Colonic mucosa (tissue), 4 donors: ENCODE measurements at regions not wholly inside any gene's neighbourhood (a gene's known extent, or its start where the extent isn't known, plus 50 kb on each side); places are given as distances from the start of the nearest gene placed in this dataset.

Experiments used
- DNase-seq: peaks from one replicate; pipeline ENCODE4 v3.0.0-alpha.2; 2020
- H3K27ac ChIP-seq: fragments of 200-600 bp; one replicate; pipeline ENCODE4 v1.8.0; 2021
- H3K27me3 ChIP-seq: fragments of 200-600 bp; one replicate; pipeline ENCODE4 v1.8.0; 2021
- H3K36me3 ChIP-seq: fragments of 200-600 bp; one replicate; pipeline ENCODE4 v1.8.0; 2021
- H3K4me1 ChIP-seq: fragments of 200-600 bp; one replicate; pipeline ENCODE4 v1.8.0; 2021; ENCODE audit warnings: mild to moderate bottlenecking
- H3K4me3 ChIP-seq: fragments of 200-600 bp; one replicate; pipeline ENCODE4 v1.8.0; 2021
- H3K9ac ChIP-seq, 2 donors: one replicate each; pipeline ENCODE4 v1.7.0; 2013; ENCODE audit warnings: control low read depth in 2 of 2, low read depth in 2 of 2, low read length in 2 of 2
- H3K9me3 ChIP-seq: fragments of 200-600 bp; one replicate; pipeline ENCODE4 v1.8.0; 2021
- CTCF ChIP-seq: fragments of 200-600 bp; IDR thresholded peaks from one replicate; pipeline ENCODE4 v1.8.0; 2022; ENCODE audit warnings: antibody characterized with exemption, mild to moderate bottlenecking
- intact Hi-C: fragments of 100-400 bp; cut with DNase I; formaldehyde crosslinking; loops from one replicate; pipeline ENCODE4 v1.14.1; 2022
- donor health status: healthy.
- donor health status: DM: no; HTN: no; CAD: no.
- donor health status: DM: no; HTN: no; CAD: no.

- no peak overlapping the region for H3K27ac ChIP-seq
- H3K9me3 ChIP-seq = no peaks in the 10 kb centered on the region
- H3K4me1 ChIP-seq = no peaks in the 10 kb centered on the region
- no peaks in the 10 kb centered on the region for H3K27me3 ChIP-seq
- DNase-seq = no peak
- no peak overlapping the region for H3K9ac ChIP-seq
- H3K4me3 ChIP-seq = no peak overlapping the region
- no peak for TF ChIP-seq CTCF
- H3K36me3 ChIP-seq = no peaks in the 10 kb centered on the region
- intact Hi-C loops = no loop called here
Measured at GRCh38 chr21:27366646-27367235, 399.9 kb upstream of the ADAMTS5 start.

- Histone ChIP-seq H3K27ac (no peak overlapping the region), H3K27me3 (no peaks in the 10 kb centered on the region), H3K4me3 (no peak overlapping the region), H3K9me3 (no peaks in the 10 kb centered on the region), H3K36me3 (no peaks in the 10 kb centered on the region), H3K9ac (no peak overlapping the region), H3K4me1 (no peaks in the 10 kb centered on the region)
- no peak for DNase-seq
- intact Hi-C loops = no loop called here
- no peak for TF ChIP-seq CTCF
Measured at GRCh38 chr21:27366036-27366435, 399.1 kb upstream of the ADAMTS5 start.

GRCh38 chr21:27365394-27365793 lies 398.5 kb upstream of the ADAMTS5 start:
- no peak for DNase-seq
- Histone ChIP-seq H3K36me3 (no peaks in the 10 kb centered on the region), H3K9me3 (no peaks in the 10 kb centered on the region), H3K27ac (no peak overlapping the region), H3K4me3 (no peak overlapping the region), H3K9ac (no peak overlapping the region), H3K4me1 (no peaks in the 10 kb centered on the region), H3K27me3 (no peaks in the 10 kb centered on the region)
- TF ChIP-seq CTCF = no peak
- intact Hi-C loops = no loop called here

GRCh38 chr21:27363719-27364477 lies 397.0 kb upstream of the ADAMTS5 start:
- no peak overlapping the region for H3K9ac ChIP-seq
- H3K4me3 ChIP-seq = no peak overlapping the region
- intact Hi-C loops = no loop called here
- no peaks in the 10 kb centered on the region for H3K9me3 ChIP-seq
- no peaks in the 10 kb centered on the region for H3K4me1 ChIP-seq
- TF ChIP-seq CTCF = no peak
- H3K27me3 ChIP-seq = no peaks in the 10 kb centered on the region
- no peak for DNase-seq
- H3K36me3 ChIP-seq = no peaks in the 10 kb centered on the region
- H3K27ac ChIP-seq = no peak overlapping the region

- H3K27ac ChIP-seq = no peak overlapping the region
- H3K4me1 ChIP-seq = no peaks in the 10 kb centered on the region
- DNase-seq = no peak
- no peaks in the 10 kb centered on the region for H3K36me3 ChIP-seq
- H3K9ac ChIP-seq = no peak overlapping the region
- H3K4me3 ChIP-seq = no peak overlapping the region
- H3K27me3 ChIP-seq = no peaks in the 10 kb centered on the region
- H3K9me3 ChIP-seq = no peaks in the 10 kb centered on the region
- intact Hi-C loops = no loop called here
- TF ChIP-seq CTCF = no peak
Measured at GRCh38 chr21:27362249-27362648, 395.4 kb upstream of the ADAMTS5 start.
